Activated naive CD4-positive, alpha-beta T cell treated with anti-CD3 and anti-CD28 coated beads for 36 hours (primary cell): ENCODE measurements at regions not wholly inside any gene's neighbourhood (a gene's known extent, or its start where the extent isn't known, plus 50 kb on each side); places are given as distances from the start of the nearest gene placed in this dataset.

Source experiments
- CTCF ChIA-PET: fragments of 350-600 bp; sonication (Branson Sonifier 250); formaldehyde crosslinking; loops from one replicate; lab custom pipeline; 2021; ENCODE audit warnings: antibody characterized with exemption; lab: Charles Lee
- DNase-seq: peaks from one replicate; pipeline ENCODE4 v3.0.0-alpha.2; 2020
- H3K27ac Mint-ChIP-seq: one replicate; pipeline ENCODE4 v1.8.0; 2021; ENCODE audit warnings: mild to moderate bottlenecking, mixed read lengths
- H3K27me3 Mint-ChIP-seq: one replicate; pipeline ENCODE4 v1.8.0; 2021; ENCODE audit warnings: low read depth, mixed read lengths
- H3K36me3 Mint-ChIP-seq: one replicate; pipeline ENCODE4 v1.8.0; 2021; ENCODE audit warnings: low read depth, mixed read lengths
- H3K4me1 Mint-ChIP-seq: one replicate; pipeline ENCODE4 v1.8.0; 2021; ENCODE audit warnings: low read depth, mixed read lengths
- H3K4me3 Mint-ChIP-seq: one replicate; pipeline ENCODE4 v1.8.0; 2021; ENCODE audit warnings: mild to moderate bottlenecking, moderate library complexity, mixed read lengths
- H3K9me3 Mint-ChIP-seq: one replicate; pipeline ENCODE4 v1.8.0; 2021; ENCODE audit warnings: mixed read lengths
- intact Hi-C: fragments of 100-400 bp; cut with micrococcal nuclease; formaldehyde crosslinking; loops from one replicate; pipeline ENCODE4 v1.15.1; 2023

- CTCF ChIA-PET: no interaction called here
- intact Hi-C loops: no loop called here
- DNase-seq: no peak
- no peak overlapping the region for H3K27ac Mint-ChIP-seq
- no peak overlapping the region for H3K4me3 Mint-ChIP-seq
- no peaks in the 10 kb centered on the region for H3K4me1 Mint-ChIP-seq
- H3K9me3 Mint-ChIP-seq: no peaks in the 10 kb centered on the region
- no peaks in the 10 kb centered on the region for H3K36me3 Mint-ChIP-seq
- H3K27me3 Mint-ChIP-seq: peaks cover 5% of the 10 kb centered on the region
Measured at GRCh38 chr2:147110317-147110716, 734.5 kb upstream of the ACVR2A start.

- DNase-seq: no peak
- H3K27ac Mint-ChIP-seq: no peak overlapping the region
- no peaks in the 10 kb centered on the region for H3K9me3 Mint-ChIP-seq
- no peaks in the 10 kb centered on the region for H3K36me3 Mint-ChIP-seq
- CTCF ChIA-PET: no interaction called here
- peaks cover 5% of the 10 kb centered on the region for H3K27me3 Mint-ChIP-seq
- H3K4me3 Mint-ChIP-seq: no peak overlapping the region
- H3K4me1 Mint-ChIP-seq: no peaks in the 10 kb centered on the region
- intact Hi-C loops: no loop called here
Measured at GRCh38 chr2:147109291-147109690, 735.5 kb upstream of the ACVR2A start.

- CTCF ChIA-PET: no interaction called here
- Mint-ChIP-seq H3K27me3 (peaks cover 5% of the 10 kb centered on the region), H3K4me1 (no peaks in the 10 kb centered on the region), H3K9me3 (no peaks in the 10 kb centered on the region), H3K27ac (no peak overlapping the region), H3K4me3 (no peak overlapping the region), H3K36me3 (no peaks in the 10 kb centered on the region)
- no peak for DNase-seq
- intact Hi-C loops: no loop called here
Measured at GRCh38 chr2:147108548-147108947, 736.3 kb upstream of the ACVR2A start.

GRCh38 chr2:147101941-147102790, 742.7 kb upstream of the ACVR2A start:
- H3K9me3 Mint-ChIP-seq: no peaks in the 10 kb centered on the region
- H3K27ac Mint-ChIP-seq: no peak overlapping the region
- peaks cover 4% of the 10 kb centered on the region for H3K27me3 Mint-ChIP-seq
- H3K4me3 Mint-ChIP-seq: no peak overlapping the region
- H3K36me3 Mint-ChIP-seq: no peaks in the 10 kb centered on the region
- DNase-seq: no peak
- peaks cover 3% of the 10 kb centered on the region for H3K4me1 Mint-ChIP-seq
- intact Hi-C loops: no loop called here
- CTCF ChIA-PET: interaction anchor here (1.2 kb wide), 1 partner anchor 19 kb away, joined by 3 read pairs; no protein-coding TSS in a partner anchor

GRCh38 chr2:147100406-147101035, 744.3 kb upstream of the ACVR2A start:
- peaks cover 8% of the 10 kb centered on the region for H3K4me1 Mint-ChIP-seq
- DNase-seq: no peak
- H3K4me3 Mint-ChIP-seq: no peak overlapping the region
- intact Hi-C loops: no loop called here
- no peak overlapping the region for H3K27ac Mint-ChIP-seq
- no peaks in the 10 kb centered on the region for H3K9me3 Mint-ChIP-seq
- peaks cover 4% of the 10 kb centered on the region for H3K27me3 Mint-ChIP-seq
- CTCF ChIA-PET: interaction anchor here (0.9 to 2.3 kb wide), 2 partner anchors 17 to 51 kb away, joined by 4 to 9 read pairs; no protein-coding TSS in a partner anchor
- H3K36me3 Mint-ChIP-seq: no peaks in the 10 kb centered on the region

GRCh38 chr2:147099845-147100244, 745.0 kb upstream of the ACVR2A start:
- Mint-ChIP-seq H3K36me3 (no peaks in the 10 kb centered on the region), H3K27me3 (peaks cover 4% of the 10 kb centered on the region), H3K4me1 (peaks cover 8% of the 10 kb centered on the region), H3K9me3 (no peaks in the 10 kb centered on the region), H3K27ac (no peak overlapping the region), H3K4me3 (no peak overlapping the region)
- CTCF ChIA-PET: interaction anchor here (0.9 to 2.3 kb wide), 2 partner anchors 17 to 50 kb away, joined by 4 to 9 read pairs; no protein-coding TSS in a partner anchor
- no peak for DNase-seq
- intact Hi-C loops: no loop called here

- peaks cover 4% of the 10 kb centered on the region for H3K27me3 Mint-ChIP-seq
- DNase-seq: no peak
- no peaks in the 10 kb centered on the region for H3K9me3 Mint-ChIP-seq
- CTCF ChIA-PET: interaction anchor here (2.3 kb wide), 1 partner anchor 16 kb away, joined by 9 read pairs; no protein-coding TSS in a partner anchor
- H3K4me1 Mint-ChIP-seq: peaks cover 8% of the 10 kb centered on the region
- H3K36me3 Mint-ChIP-seq: no peaks in the 10 kb centered on the region
- intact Hi-C loops: no loop called here
- H3K4me3 Mint-ChIP-seq: no peak overlapping the region
- H3K27ac Mint-ChIP-seq: no peak overlapping the region
Measured at GRCh38 chr2:147098940-147099339, 745.9 kb upstream of the ACVR2A start.

- peaks cover 8% of the 10 kb centered on the region for H3K4me1 Mint-ChIP-seq
- no peaks in the 10 kb centered on the region for H3K36me3 Mint-ChIP-seq
- H3K27me3 Mint-ChIP-seq: peaks cover under 1% of the 10 kb centered on the region
- CTCF ChIA-PET: no interaction called here
- H3K4me3 Mint-ChIP-seq: no peak overlapping the region
- no peaks in the 10 kb centered on the region for H3K9me3 Mint-ChIP-seq
- DNase-seq: no peak
- intact Hi-C loops: no loop called here
- H3K27ac Mint-ChIP-seq: no peak overlapping the region
Measured at GRCh38 chr2:147097747-147098146, 747.1 kb upstream of the ACVR2A start.

- H3K9me3 Mint-ChIP-seq: no peaks in the 10 kb centered on the region
- no peak overlapping the region for H3K27ac Mint-ChIP-seq
- intact Hi-C loops: no loop called here
- H3K4me1 Mint-ChIP-seq: peaks cover 8% of the 10 kb centered on the region
- DNase-seq: no peak
- no peaks in the 10 kb centered on the region for H3K27me3 Mint-ChIP-seq
- CTCF ChIA-PET: no interaction called here
- no peaks in the 10 kb centered on the region for H3K36me3 Mint-ChIP-seq
- H3K4me3 Mint-ChIP-seq: no peak overlapping the region
Measured at GRCh38 chr2:147096671-147097070, 748.2 kb upstream of the ACVR2A start.

- CTCF ChIA-PET: no interaction called here
- Mint-ChIP-seq H3K36me3 (no peaks in the 10 kb centered on the region), H3K4me1 (peaks cover 8% of the 10 kb centered on the region), H3K27me3 (no peaks in the 10 kb centered on the region), H3K27ac (no peak overlapping the region), H3K9me3 (no peaks in the 10 kb centered on the region), H3K4me3 (no peak overlapping the region)
- intact Hi-C loops: no loop called here
- no peak for DNase-seq
Measured at GRCh38 chr2:147095376-147095775, 749.5 kb upstream of the ACVR2A start.

- no peak for DNase-seq
- Mint-ChIP-seq H3K36me3 (no peaks in the 10 kb centered on the region), H3K27me3 (no peaks in the 10 kb centered on the region), H3K4me3 (no peak overlapping the region), H3K4me1 (peaks cover 8% of the 10 kb centered on the region), H3K9me3 (no peaks in the 10 kb centered on the region), H3K27ac (no peak overlapping the region)
- CTCF ChIA-PET: interaction anchor here (1.1 kb wide), 1 partner anchor 12 kb away, joined by 3 read pairs; no protein-coding TSS in a partner anchor
- intact Hi-C loops: no loop called here
Measured at GRCh38 chr2:147094077-147094476, 750.8 kb upstream of the ACVR2A start.

- H3K27ac Mint-ChIP-seq: no peak overlapping the region
- H3K4me3 Mint-ChIP-seq: no peak overlapping the region
- DNase-seq: no peak
- H3K4me1 Mint-ChIP-seq: peaks cover 6% of the 10 kb centered on the region
- intact Hi-C loops: no loop called here
- H3K27me3 Mint-ChIP-seq: no peaks in the 10 kb centered on the region
- CTCF ChIA-PET: interaction anchor here (1.5 kb wide), 1 partner anchor 10 kb away, joined by 5 read pairs; no protein-coding TSS in a partner anchor
- no peaks in the 10 kb centered on the region for H3K36me3 Mint-ChIP-seq
- H3K9me3 Mint-ChIP-seq: no peaks in the 10 kb centered on the region
Measured at GRCh38 chr2:147092266-147092665, 752.6 kb upstream of the ACVR2A start.
